SU-DHL-6 (cell line): ENCODE measurements at regions not wholly inside any gene's neighbourhood (a gene's known extent, or its start where the extent isn't known, plus 50 kb on each side); places are given as distances from the start of the nearest gene placed in this dataset.

Experiments used
- CTCF ChIP-seq: fragments of 200-600 bp; sonication (generic); IDR thresholded peaks from one replicate; pipeline ENCODE4 v1.5.1; 2017; ENCODE audit warnings: antibody characterized with exemption, mild to moderate bottlenecking, low read length, moderate library complexity; ENCODE audit not compliant: insufficient read depth, poor library complexity, severe bottlenecking
- EZH2phosphoT487 ChIP-seq: fragments of 200-600 bp; sonication (generic), shearing (Covaris generic); conservative IDR thresholded peaks from 2 replicates; pipeline ENCODE4 v1.6.1; 2018; ENCODE audit warnings: mild to moderate bottlenecking, antibody characterized with exemption, low read length, moderate library complexity, mixed read lengths

- no peak for TF ChIP-seq CTCF
- TF ChIP-seq EZH2phosphoT487, result no peak
Observed at GRCh38 chr2:160977376-160977775, 182.9 kb upstream of the TANK start.
